GM18520 (cell line): ENCODE measurements at regions not wholly inside any gene's neighbourhood (a gene's known extent, or its start where the extent isn't known, plus 50 kb on each side); places are given as distances from the start of the nearest gene placed in this dataset.
"Not testable (repeated sequence)": the region's sequence is repeated elsewhere in the genome, so short reads cannot be mapped to it uniquely, and the experiment has no call there.

ENCODE experiments used
- ATAC-seq: cut with Tn5 transposase; IDR thresholded peaks from one replicate; pipeline ENCODE4 v1.9.1; 2021; ENCODE audit not compliant: unreplicated experiment

DNA sequence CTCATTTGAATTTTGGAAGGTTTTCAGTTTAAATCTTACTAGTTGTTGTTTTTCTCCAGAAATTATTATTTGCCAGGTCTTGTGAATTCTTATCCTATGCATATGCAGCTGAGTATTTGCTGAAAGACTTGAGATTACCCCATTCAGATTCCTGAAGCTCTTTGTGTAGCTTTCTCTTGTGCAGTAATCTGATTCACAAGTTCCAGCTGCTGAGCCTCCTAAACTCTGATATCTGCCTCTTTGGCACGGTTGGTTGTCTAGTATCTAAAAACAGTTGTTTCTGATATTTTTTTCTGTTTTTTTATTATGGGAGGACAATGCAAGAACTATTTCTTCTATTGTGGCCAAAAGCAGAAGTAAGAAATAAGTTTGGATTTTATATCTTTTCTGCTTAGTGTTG lies 863.9 kb upstream of the MANEA start:
- ATAC-seq, result no peak

DNA sequence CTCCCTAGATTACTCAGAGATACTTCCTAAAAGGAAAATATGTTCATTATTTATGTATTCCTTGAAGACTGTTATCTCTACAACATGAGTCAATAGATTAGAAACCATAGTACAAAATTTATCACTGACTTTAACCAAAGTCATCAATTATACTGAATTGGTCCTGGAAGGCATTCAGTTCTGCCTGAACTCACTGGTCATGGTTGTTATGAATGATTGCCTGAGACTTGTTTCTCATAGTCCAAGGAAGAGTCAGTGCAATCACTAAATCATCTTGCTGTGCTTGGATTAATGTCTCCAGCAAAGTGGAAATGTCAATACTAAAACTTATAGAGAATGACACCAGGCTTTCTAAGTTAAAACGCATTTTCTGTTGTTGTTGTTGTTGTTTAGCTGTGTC lies 878.6 kb upstream of the MANEA start:
- ATAC-seq, result no peak

DNA sequence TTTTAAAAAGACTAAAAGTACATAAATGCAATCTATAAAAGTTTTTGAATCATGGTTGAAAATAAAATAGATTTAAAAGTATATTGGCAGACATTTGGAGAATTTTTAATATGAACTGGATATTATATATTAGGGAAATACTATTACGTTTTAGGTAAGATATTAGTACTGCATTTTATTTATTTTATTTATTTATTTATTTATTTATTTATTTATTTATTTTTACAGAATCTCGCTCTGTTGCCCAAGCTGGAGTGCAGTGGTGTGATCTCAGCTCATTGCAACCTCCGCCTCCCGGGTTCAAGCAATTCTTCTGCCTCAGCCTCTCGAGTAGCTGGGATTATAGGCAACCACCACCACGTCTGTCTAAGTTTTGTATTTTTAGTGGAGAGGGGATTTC lies 890.1 kb upstream of the MANEA start:
- ATAC-seq, result not testable (repeated sequence)

DNA sequence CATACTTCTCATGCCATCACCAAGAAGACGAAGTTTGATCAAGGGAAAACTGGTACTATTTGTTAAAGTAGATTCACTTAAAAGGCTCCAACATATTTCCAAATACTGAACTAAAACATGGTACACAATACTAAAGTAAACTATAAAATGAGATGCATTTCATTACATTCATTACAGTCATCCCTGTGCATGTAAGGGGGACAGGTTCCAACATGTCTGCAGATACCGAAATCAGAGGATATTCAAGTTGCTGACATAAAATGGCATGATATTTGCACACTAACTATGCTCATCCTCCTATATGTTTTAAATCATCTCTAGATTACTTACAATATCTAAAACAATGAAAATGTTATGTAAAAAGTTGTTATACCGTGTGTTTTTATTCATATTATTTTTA lies 893.9 kb upstream of the MANEA start:
- ATAC-seq, result no peak

DNA sequence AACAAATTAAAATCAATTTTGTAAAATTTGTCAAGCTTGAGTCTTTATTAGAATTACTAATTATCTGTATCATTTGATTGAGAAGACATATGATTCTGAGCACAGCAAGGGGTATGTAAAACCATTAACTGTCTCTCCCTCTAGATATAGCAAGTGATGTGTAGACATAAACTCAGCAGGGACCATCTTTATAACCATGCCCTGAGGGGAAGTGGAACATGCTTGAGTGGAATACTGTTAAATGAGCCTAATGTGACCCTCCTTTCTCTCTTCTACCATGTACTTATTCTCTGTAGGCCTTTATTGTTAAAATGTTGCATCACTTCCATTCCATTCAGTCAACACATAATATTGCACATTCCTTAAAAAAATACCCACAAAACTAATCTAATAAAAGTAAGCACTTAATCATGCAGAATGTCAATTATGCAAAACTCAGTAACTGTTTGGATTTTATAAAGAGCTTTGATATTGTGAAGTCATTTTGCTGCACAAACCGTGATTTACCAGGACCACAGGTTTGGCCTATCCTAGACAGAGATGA lies 896.6 kb upstream of the MANEA start:
- no peak for ATAC-seq

DNA sequence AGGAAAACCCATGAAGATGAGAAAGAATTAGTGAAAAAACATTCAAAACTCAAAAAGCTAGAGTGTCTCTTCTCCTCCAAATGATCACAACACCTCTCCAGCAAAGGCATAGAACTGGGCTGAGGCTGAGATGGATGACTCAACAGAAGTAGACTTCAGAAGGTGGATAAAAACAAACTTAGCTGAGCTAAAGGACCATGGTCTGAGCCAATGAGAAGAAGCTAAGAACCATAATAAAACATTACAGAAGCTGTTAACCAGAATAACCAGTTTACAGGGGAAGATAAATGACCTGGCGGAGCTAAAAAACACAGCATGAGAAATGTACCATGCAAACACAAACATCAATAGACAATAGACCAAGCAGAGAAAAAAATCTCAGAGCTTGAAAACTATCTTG lies 904.1 kb upstream of the MANEA start:
- ATAC-seq, result no peak

DNA sequence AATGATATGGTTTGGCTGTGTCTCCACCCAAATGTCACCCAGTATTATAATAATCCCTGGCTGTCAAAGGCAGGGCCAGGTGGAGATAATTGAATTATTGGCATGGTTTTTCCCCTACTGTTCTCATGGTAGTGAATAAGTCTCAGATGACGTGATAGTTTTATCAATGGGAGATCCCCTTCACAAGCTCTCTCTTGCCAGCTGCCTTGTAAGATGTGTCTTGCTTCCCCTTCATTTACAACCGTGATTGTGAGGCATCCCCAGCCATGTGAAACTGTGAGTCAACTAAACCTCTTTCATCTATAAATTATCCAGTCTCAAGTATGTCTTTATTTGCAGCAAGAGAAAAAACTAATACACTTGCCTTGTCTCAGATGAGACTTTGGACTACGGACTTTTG lies 907.3 kb upstream of the MANEA start:
- ATAC-seq, result no peak

DNA sequence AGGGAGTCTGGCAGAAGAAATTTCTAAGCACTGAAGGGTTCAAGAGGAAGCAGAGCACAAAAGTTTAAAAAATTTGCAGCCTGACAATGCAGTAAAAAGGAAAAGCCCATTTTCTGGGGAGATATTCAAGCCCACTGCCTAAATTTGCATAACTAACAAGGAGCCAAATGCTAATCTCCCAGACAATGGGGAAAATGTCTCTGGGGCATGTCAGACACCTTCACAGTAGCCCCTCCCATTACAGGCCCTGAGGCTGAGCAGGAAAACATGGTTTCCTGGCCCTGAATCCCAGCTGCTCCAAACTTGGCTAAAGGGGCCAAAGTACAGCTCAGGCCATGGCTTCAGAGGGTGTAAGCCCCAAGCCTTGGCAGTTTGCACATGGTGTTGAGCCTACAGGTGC lies 908.5 kb upstream of the MANEA start:
- no peak for ATAC-seq

DNA sequence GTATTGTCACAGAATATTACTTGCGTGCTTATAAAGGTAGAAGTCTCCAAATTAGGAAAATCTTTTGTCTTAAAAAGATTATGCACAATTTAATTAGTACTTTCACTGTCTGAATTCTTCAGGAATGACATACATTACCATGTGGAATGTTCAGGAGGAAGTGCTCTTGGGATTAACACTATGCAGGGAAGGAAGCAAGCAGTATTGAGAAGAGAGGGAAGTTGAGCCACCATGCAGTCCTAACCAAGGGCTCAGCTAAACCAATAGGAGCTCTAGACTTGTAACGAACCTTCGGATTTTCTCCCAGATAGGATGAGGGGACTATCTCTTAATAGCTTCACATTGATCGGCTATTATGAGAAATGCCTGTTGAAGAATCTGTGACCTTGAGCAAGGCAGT lies 918.4 kb upstream of the MANEA start:
- ATAC-seq, result no peak

DNA sequence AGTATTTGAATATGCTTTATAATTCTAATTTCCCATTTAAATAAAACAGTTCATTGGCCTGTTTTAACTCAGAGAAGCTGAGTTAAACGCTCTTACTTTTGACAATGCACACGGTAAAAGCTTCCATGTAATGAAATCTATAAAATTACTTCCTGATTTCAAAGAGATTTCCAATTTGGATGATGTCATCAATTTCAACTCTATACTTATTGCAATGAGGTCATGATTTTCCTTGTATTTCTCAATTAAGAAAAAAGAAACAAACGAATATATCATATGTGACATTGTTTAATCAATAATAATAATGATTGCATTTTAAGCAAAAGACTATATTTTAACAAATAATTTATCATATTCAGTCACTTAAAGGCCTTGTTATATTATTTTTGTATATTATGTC lies 926.1 kb upstream of the MANEA start:
- no peak for ATAC-seq

DNA sequence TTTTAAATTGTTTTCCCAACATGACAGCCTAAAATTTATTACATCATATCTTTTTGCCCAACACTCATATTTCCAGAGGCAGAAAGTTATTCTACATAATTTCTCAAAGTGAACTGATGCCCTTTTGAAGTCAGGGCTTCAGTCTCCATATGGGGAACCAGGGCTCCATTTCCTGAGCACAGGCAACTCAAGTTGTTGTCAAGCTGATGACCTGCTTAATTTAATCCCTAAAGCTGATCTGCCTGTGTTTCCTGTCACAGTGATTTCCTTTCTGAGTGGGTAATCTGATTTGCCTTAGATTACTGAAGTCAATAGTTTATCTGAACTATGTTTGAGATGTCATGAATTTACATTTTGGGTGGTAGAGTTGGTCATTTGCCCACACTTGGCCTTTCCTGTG lies 932.1 kb upstream of the MANEA start:
- ATAC-seq, result no peak

DNA sequence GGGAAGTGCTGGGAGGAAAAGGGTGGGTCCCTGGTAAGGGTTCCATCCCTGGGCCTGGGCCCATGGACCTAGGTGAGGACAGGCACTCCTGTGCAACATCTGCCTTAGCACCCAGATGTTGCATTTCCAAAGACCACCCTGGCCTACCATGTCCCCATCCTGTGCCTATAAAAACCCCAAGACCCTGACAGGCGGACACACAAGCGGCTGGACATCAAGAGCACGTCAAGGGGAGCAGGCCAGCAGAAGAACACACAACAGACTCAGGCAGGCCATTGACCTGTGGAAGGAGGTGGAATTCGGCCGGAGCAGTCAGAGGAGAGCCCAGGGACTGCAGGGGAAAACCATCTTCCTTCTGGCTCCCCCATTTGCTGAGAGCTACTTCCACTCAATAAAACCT lies 937.8 kb upstream of the MANEA start:
- ATAC-seq, result no peak

DNA sequence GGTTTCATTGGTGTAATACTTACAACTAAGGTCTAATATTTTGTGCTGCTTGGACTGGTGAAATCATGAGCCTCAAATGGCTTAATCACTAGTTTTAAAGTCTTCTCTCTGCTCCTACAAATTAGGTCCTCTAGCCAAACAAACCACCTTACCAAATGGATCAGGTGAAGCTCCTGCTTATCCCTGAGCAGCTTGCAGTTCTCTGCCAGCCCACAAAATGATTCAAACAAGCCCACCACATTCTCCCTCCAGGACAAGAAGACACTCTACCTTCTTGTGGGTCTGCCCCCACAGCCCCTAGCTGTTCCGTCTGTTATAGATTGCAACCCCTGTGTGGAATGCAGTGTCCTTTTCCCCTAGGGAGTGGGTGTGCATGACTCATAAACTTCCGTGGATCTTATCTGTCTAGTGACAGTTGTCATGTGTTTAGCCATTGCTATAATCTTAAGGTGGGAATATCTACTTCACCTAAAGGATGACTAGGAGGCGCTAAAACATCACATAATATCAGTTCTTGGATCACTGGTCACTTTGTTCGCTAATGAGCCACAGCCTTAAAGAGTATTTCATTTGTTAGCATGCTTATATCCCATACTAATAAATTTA lies 940.5 kb upstream of the MANEA start:
- no peak for ATAC-seq

DNA sequence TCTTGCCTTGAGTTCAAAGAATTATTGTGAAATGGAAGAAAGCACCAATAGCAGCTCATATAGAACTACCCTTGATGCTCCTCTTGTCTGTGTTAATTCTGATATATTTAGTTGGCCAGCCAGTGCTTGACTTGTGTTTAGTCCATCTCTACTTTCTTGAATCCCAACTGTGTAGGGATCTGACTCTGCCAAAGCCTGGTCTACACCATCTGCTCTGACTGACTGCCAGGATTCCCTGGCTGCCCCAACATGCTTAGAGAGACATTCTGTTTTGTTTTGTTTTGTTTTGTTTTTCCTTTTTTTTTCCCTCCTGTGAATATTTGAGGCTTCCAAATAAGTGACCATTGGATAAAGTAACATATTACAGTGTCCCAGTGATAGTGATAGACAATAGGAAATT lies 953.7 kb upstream of the MANEA start:
- no peak for ATAC-seq

DNA sequence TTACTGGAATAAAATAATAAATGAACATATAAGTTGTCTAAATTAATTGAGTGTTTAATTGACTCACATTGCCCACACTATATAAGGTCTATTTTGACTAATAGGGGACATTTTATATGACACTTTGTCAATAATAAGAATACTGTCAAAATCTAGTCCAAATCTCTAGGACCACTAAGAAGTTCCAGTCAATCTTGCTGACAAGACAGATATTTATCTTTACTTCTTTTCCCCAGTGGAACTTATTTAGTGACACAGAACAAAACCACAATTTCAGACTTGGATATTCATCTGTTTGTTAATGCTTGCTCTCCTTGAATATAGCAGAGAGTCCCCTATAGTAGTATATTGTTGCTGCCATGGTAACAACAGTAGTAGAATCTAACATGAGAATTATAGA lies 954.6 kb upstream of the MANEA start:
- no peak for ATAC-seq

DNA sequence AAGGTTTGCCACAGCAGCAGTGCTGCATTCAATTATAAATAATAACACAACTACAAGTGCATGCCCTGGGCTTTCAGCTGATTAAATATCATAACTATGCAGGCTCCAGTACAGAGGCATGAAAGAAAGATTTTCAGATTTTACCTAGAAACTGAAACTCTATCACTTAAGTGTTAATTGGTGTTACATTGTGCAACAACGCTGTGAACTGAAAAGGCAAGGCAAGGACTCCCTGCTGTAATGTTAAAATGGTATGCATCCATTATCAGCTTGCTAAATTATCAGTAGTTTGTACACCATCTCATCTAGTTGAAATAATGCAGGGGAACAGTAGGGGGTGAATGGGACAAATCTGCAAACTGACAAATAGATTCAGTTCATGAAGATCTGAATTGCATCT lies 976.7 kb upstream of the MANEA start:
- no peak for ATAC-seq

DNA sequence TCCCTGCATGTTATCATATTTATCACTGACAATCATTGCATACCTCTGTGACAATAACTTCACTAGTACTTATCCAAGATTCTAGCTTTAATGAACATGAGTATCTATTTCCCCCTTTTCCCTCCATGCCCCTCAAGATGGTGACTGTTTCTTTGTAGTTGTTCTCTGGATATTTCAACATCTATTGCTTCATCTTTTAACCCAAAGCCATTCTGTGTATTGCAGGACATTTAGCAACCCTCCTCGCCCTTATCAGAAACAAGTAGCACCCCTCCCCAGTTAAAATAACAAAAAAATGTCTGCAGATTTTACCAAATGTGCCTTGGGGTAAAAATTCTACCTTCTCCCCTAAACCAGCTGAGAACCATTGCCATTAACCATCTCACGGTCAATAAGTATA lies 979.8 kb upstream of the MANEA start:
- ATAC-seq, result no peak

DNA sequence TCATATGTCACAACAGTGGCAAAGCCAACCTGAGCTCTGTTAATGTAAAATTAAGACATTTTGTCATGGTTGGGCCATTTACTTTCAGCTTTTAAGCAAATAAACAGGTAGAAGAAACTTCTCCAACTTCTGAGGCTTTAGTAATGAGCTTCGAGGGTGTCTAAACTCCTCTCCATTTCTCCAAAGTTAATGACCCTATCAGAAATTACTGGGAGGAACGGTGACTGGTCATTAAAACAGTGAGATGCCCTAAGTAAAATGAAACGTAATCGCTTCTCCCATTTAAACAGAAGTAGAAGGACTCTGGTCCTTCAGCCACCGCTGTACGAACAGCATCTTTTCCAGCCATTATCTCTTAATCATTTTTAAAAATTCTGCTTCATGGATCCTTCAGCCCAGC lies 986.9 kb upstream of the MANEA start:
- ATAC-seq, result no peak

DNA sequence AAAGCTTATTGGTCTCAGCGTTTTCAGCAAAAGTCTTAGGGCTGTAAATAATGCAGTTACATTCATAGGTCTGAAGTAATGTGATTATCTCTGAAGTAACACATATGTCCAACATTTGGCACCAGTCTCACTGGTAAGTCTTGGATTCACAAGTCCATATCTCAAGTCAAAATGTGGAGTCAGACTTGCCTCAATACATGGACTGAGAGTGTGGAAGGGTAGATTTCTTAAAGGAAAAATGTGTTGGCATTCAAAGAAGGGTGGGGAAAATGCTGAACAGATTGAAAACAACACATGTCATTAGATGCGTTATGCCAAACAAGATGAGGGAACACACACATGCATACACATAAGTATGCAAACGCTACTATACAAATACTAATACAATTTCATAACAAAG lies 989.0 kb upstream of the MANEA start:
- ATAC-seq, result no peak

DNA sequence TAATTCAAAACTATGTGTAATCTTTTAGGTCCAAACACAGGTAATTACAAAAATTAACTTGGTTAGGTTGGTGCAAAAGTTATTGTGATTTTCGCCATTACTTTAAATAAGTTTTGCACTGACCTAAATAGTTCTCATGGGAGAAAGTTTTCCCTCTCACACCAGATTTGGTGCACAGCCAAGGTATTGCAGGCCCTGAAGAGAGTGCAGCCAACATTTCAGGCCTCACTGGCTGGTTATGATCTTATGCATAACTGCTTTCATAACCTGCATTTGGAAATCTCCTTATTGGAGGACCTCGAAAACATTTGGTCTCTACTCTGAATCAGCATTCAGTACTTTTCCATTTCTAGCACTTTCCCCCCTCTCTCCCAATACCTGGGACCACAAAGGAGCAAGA lies 993.1 kb upstream of the MANEA start:
- ATAC-seq, result no peak

DNA sequence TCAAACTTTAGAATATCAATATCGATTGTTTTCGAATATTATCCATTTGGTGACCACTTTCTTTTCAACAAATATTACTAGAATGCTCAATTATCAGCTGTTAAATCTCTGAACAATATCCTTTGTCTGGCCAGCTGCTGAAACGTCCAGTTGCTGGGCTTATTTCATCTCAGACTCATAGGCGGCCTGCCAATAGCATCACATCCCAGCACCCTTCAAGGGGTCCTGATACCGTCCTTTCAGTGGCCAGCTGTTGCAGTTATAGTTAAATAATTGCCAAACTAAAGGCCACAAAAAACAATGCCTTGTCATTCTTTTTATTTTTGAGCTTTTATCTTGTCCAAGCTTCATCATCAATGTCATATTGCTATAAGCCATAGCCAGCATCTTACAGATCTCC lies 1006.8 kb upstream of the MANEA start:
- no peak for ATAC-seq

DNA sequence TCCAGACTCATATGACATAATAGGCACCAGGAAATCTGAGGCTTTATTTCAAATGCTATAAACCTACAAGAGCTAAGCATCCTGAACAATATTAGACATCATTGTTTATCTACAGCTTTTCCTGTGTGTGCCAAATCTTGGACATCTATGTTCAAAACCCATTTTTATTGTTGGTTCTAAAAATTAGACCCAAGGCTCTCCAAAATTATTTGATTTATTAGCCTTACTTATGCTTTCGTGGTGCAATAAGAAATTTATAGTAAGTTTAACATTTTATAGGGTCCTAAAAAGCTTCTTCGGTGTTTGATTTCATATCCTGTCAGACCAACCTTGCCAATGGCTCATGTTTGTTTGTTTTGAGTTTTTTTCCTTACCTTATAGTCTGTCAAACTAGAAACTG lies 1014.5 kb upstream of the MANEA start:
- no peak for ATAC-seq

DNA sequence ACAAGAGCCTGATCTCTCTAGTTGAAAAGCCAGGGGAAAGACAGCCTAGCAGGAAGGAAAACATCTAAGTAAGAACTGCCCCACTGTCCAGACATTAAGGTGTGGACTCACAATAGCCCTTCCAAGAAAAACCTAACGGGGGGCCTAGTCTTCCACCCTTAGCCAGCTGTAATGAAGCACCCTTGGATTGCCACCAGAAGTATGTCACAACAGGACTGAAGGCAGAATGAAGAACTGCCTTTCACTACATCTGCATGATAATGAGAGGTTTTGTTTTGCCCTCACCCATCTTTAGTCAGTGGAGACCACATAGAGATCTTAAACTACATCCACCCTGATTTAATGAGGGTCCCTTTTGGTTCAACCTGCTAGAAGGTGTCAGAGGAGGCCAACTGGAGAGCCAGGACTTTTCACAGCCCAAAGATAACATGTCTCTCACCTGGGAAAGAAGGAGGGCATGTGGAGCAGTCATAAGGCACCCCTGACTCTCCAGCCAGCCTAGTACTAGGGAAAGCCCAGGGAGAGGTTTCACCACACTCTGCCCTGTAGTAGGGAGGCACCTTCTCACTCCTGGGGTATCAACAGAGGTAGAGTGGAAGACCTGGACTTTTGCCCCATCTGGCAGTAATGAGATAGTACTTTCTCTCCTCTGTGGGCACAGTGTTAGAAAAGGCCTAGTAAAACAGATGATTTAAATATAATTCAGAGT lies 1017.4 kb upstream of the MANEA start:
- no peak for ATAC-seq
